MCF 10A (cell line): ENCODE measurements at regions not wholly inside any gene's neighbourhood (a gene's known extent, or its start where the extent isn't known, plus 50 kb on each side); places are given as distances from the start of the nearest gene placed in this dataset.

Experiments used
- BruUV-seq: library from RNA; stranded (reverse); fragments of 400-500 nt; replicated peaks from 2 replicates; lab custom pipeline; 2021; lab: Mats Ljungman, UMichigan
- CTCF ChIA-PET: fragments of 300-600 bp; sonication (Branson Sonifier 250); formaldehyde crosslinking; extraction: SDS; loops from one replicate; lab custom pipeline; 2021; ENCODE audit warnings: antibody characterized with exemption, inconsistent platforms; lab: Yijun Ruan, JAX
- POLR2A ChIA-PET: fragments of 300-600, 350-650 bp; sonication (Branson Sonifier 250); formaldehyde crosslinking; extraction: SDS; loops from one replicate; lab custom pipeline; 2020; ENCODE audit warnings: antibody characterized with exemption, inconsistent platforms; lab: Yijun Ruan, JAX
- DNase-seq: peaks from one replicate; pipeline ENCODE4 v3.0.0-alpha.2; 2018; ENCODE audit not compliant: unreplicated experiment
- H3K27ac Mint-ChIP-seq: one replicate; pipeline ENCODE4 v1.8.0; 2022; ENCODE audit warnings: mild to moderate bottlenecking, low read depth, mixed read lengths; ENCODE audit not compliant: unreplicated experiment
- H3K27me3 Mint-ChIP-seq: one replicate; pipeline ENCODE4 v1.8.0; 2022; ENCODE audit warnings: mixed read lengths; ENCODE audit not compliant: insufficient read depth, unreplicated experiment
- H3K36me3 Mint-ChIP-seq: one replicate; pipeline ENCODE4 v1.8.0; 2022; ENCODE audit warnings: mild to moderate bottlenecking, moderate library complexity, mixed read lengths; ENCODE audit not compliant: insufficient read depth, unreplicated experiment
- H3K4me1 Mint-ChIP-seq: one replicate; pipeline ENCODE4 v1.8.0; 2022; ENCODE audit warnings: mixed read lengths; ENCODE audit not compliant: insufficient read depth, unreplicated experiment
- H3K4me3 Mint-ChIP-seq: one replicate; pipeline ENCODE4 v1.8.0; 2022; ENCODE audit warnings: mild to moderate bottlenecking, moderate library complexity, mixed read lengths; ENCODE audit not compliant: unreplicated experiment
- H3K9me3 Mint-ChIP-seq: one replicate; pipeline ENCODE4 v1.8.0; 2022; ENCODE audit warnings: mixed read lengths; ENCODE audit not compliant: unreplicated experiment
- intact Hi-C: fragments of 100-400 bp; cut with micrococcal nuclease; formaldehyde crosslinking; loops from 2 replicates; pipeline ENCODE4 v1.14.1; 2022
- TF ChIP-seq, protein P1 (sequence below): fragments of 200-600 bp; IDR thresholded peaks from one replicate; pipeline ENCODE4 v1.8.0; 2022; ENCODE audit warnings: antibody characterized with exemption, mild to moderate bottlenecking; ENCODE audit not compliant: unreplicated experiment

DNA sequence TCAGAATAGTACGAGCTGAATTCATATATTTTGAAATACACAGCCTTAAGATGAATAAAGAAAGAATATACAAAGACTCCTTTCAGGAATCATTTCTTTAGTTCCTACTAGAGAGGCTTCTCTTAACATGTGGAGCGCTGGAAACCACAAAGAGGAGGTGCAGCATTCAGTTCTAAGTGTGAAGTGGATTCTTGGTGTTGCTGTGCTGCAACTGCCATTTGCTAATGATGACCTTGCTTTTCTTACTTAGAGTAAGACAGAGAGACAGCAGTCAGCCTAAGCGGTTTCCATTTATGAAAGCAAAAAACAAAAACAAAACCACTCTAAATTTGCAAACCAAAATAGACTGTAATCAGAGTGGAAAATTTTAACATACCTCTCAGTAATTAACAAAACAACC is 629.0 kb downstream of the EPHA7 start:
- Mint-ChIP-seq H3K36me3 (no peaks in the 10 kb centered on the region), H3K4me1 (peaks cover 5% of the 10 kb centered on the region), H3K9me3 (no peaks in the 10 kb centered on the region), H3K27me3 (peaks cover 29% of the 10 kb centered on the region), H3K4me3 (no peak overlapping the region), H3K27ac (no peak overlapping the region)
- ChIA-PET CTCF (interaction anchor here (1.5 to 2.6 kb wide), 2 partner anchors 12 to 21 kb away, joined by 5 to 8 read pairs; no protein-coding TSS in a partner anchor), POLR2A (interaction anchor here (0.6 kb wide), 1 partner anchor 22 kb away, joined by 3 read pairs; no protein-coding TSS in a partner anchor)
- no peak for DNase-seq
- BruUV-seq = no TSS peak
- intact Hi-C loops = no loop called here
- TF ChIP-seq, protein P1, sequence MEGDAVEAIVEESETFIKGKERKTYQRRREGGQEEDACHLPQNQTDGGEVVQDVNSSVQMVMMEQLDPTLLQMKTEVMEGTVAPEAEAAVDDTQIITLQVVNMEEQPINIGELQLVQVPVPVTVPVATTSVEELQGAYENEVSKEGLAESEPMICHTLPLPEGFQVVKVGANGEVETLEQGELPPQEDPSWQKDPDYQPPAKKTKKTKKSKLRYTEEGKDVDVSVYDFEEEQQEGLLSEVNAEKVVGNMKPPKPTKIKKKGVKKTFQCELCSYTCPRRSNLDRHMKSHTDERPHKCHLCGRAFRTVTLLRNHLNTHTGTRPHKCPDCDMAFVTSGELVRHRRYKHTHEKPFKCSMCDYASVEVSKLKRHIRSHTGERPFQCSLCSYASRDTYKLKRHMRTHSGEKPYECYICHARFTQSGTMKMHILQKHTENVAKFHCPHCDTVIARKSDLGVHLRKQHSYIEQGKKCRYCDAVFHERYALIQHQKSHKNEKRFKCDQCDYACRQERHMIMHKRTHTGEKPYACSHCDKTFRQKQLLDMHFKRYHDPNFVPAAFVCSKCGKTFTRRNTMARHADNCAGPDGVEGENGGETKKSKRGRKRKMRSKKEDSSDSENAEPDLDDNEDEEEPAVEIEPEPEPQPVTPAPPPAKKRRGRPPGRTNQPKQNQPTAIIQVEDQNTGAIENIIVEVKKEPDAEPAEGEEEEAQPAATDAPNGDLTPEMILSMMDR = no peak

DNA sequence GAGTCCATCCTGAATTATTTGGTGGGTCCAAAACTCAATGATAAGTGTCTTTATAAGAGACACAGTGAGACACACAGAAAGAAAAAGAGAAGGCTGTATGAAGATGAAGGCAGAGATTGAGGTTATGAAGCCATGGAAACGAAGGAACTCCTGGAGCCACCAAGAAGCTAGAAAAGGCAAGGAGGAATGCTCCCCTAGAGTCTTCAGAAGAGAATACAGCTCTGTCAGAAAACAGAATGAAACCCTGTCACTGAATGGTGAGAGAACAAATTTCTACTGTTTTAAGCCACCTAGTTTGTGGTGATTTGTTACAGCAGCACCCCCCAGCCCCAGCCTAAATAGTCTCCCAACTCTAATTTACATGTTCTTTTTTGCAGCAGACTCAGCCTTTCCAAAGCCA is 635.1 kb downstream of the EPHA7 start:
- no peaks in the 10 kb centered on the region for H3K9me3 Mint-ChIP-seq
- no peak for DNase-seq
- BruUV-seq = no TSS peak

DNA sequence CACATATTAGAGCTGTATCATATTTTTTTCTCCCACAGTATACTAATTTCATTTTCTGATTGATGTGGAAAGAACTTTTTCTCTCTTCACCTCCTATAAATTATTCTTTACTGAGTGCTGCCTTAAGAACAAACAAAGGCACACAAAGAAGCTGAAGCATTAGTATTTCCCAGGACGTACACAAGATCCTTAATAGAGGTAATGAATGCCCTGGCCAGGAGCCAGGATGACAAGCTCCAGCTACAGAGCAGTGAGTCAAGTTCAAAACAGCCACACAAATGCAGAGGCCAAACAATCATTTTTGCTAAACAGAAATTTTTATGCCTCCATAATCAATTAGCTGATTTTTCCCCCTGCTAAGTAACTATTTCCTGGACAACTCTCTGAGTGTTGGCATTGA is 639.6 kb downstream of the EPHA7 start:
- Mint-ChIP-seq H3K27me3 (peaks cover 21% of the 10 kb centered on the region), H3K27ac (no peak overlapping the region), H3K4me1 (peaks cover 13% of the 10 kb centered on the region), H3K9me3 (no peaks in the 10 kb centered on the region), H3K4me3 (no peak overlapping the region), H3K36me3 (no peaks in the 10 kb centered on the region)
- POLR2A ChIA-PET = interaction anchor here (0.5 to 0.9 kb wide), 2 partner anchors 22 to 161 kb away, joined by 3 read pairs; no protein-coding TSS in a partner anchor
- BruUV-seq = no TSS peak
- peak; percentile 75 for DNase-seq
- intact Hi-C loops = loop anchor here (10.0 kb wide), 1 partner anchor 1695 kb away; no protein-coding TSS in a partner anchor
- TF ChIP-seq, protein P1 = no peak
- CTCF ChIA-PET = interaction anchor here (0.6 to 2.3 kb wide), 5 partner anchors 165 to 1896 kb away, joined by 3 to 11 read pairs (median 4); no protein-coding TSS in a partner anchor

More for the DNA sequence above, 635.1 kb downstream of the EPHA7 start:
- no peak overlapping the region for H3K27ac Mint-ChIP-seq
- ChIA-PET CTCF (no interaction called here), POLR2A (no interaction called here)
- peaks cover 46% of the 10 kb centered on the region for H3K27me3 Mint-ChIP-seq
- H3K4me1 Mint-ChIP-seq = peaks cover 13% of the 10 kb centered on the region
- H3K36me3 Mint-ChIP-seq = no peaks in the 10 kb centered on the region
- H3K4me3 Mint-ChIP-seq = no peak overlapping the region
- TF ChIP-seq, protein P1 = no peak
- intact Hi-C loops = no loop called here

DNA sequence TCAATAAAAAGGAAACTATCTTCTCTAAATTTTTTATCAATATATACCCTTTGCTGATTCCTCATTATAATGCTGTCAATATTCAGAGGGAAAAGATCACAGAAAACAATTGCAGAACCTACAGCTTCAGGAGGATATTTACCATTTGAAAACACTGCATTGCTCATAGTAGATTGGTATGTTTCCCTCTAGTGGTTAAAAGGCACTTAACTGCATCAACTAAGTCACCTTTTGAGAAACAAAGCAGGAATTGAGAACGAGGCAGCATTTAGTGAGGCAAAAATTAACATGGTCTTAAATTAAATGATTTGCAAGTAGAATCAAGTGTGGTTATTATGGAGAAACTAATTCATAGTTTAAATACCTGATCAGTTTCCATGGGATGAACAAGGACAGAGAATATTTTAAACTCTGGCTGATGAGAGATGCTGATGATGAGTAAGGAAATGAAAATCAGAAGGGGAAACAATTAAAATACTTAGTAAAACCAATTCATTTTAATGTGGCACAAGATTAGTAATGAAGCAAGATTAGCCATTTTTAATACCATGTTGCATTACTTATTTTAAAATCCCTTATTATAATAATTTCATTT is 642.1 kb downstream of the EPHA7 start:
- ChIA-PET CTCF (interaction anchor here (0.5 to 1.4 kb wide), 7 partner anchors 653 to 1761 kb away, joined by 3 to 5 read pairs (median 3); no protein-coding TSS in a partner anchor), POLR2A (interaction anchor here (0.7 kb wide), 1 partner anchor 710 kb away, joined by 3 read pairs; no protein-coding TSS in a partner anchor)
- intact Hi-C loops = loop anchor here (1.0 to 10.0 kb wide), 3 partner anchors 654 to 1692 kb away; no protein-coding TSS in a partner anchor
- Mint-ChIP-seq H3K4me1 (peaks cover 13% of the 10 kb centered on the region), H3K36me3 (no peaks in the 10 kb centered on the region), H3K27me3 (peaks cover 18% of the 10 kb centered on the region), H3K9me3 (no peaks in the 10 kb centered on the region), H3K27ac (no peak overlapping the region), H3K4me3 (no peak overlapping the region)
- DNase-seq = peak; percentile 49
- TF ChIP-seq, protein P1 = peak; percentile 56
- BruUV-seq = no TSS peak
